ENCODE measurements at regions not wholly inside any gene's neighbourhood (a gene's known extent, or its start where the extent isn't known, plus 50 kb on each side); places are given as distances from the start of the nearest gene placed in this dataset.

- H3K4me3 ChIP-seq = no peak overlapping the region
- peak; percentile 73 to 78 for DNase-seq
- TF ChIP-seq, protein P1, sequence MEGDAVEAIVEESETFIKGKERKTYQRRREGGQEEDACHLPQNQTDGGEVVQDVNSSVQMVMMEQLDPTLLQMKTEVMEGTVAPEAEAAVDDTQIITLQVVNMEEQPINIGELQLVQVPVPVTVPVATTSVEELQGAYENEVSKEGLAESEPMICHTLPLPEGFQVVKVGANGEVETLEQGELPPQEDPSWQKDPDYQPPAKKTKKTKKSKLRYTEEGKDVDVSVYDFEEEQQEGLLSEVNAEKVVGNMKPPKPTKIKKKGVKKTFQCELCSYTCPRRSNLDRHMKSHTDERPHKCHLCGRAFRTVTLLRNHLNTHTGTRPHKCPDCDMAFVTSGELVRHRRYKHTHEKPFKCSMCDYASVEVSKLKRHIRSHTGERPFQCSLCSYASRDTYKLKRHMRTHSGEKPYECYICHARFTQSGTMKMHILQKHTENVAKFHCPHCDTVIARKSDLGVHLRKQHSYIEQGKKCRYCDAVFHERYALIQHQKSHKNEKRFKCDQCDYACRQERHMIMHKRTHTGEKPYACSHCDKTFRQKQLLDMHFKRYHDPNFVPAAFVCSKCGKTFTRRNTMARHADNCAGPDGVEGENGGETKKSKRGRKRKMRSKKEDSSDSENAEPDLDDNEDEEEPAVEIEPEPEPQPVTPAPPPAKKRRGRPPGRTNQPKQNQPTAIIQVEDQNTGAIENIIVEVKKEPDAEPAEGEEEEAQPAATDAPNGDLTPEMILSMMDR (IDR thresholded peaks at IDR 0.05) = peak; percentile 65 to 79
- intact Hi-C loops (cut with DNase I; ENCODE audit: low total_unique reads) = loop anchor here (5.0 kb wide), 1 partner anchor 226 kb away; no protein-coding TSS in a partner anchor
- no peak overlapping the region for H3K27ac ChIP-seq
- H3K36me3 ChIP-seq = no peaks in the 10 kb centered on the region
- H3K4me1 ChIP-seq = peaks cover 0 to 26% (median 7%) of the 10 kb centered on the region in 4 donors
- H3K27me3 ChIP-seq = peaks cover 0 to 4% of the 10 kb centered on the region in 2 donors
- H3K9me3 ChIP-seq = no peaks in the 10 kb centered on the region
These were observed 57.7 kb upstream of the DRD2 start for GRCh38 chr11:113532697-113533424.

- Histone ChIP-seq H3K27me3 (peaks cover 0 to 4% of the 10 kb centered on the region in 2 donors), H3K9me3 (no peaks in the 10 kb centered on the region), H3K36me3 (no peaks in the 10 kb centered on the region), H3K4me1 (peaks cover 0 to 26% (median 7%) of the 10 kb centered on the region in 4 donors), H3K27ac (no peak overlapping the region), H3K4me3 (no peak overlapping the region)
- DNase-seq = no peak
- intact Hi-C loops (cut with DNase I; ENCODE audit: low total_unique reads) = loop anchor here (5.0 kb wide), 1 partner anchor 225 kb away; no protein-coding TSS in a partner anchor
- TF ChIP-seq, protein P1 (IDR thresholded peaks at IDR 0.05) = no peak
These were observed 56.6 kb upstream of the DRD2 start for GRCh38 chr11:113531575-113532451.

- Histone ChIP-seq H3K4me3 (no peak overlapping the region), H3K36me3 (no peaks in the 10 kb centered on the region), H3K9me3 (no peaks in the 10 kb centered on the region), H3K27ac (no peak overlapping the region), H3K27me3 (peaks cover 0 to 4% of the 10 kb centered on the region in 2 donors), H3K4me1 (peaks cover 0 to 26% (median 7%) of the 10 kb centered on the region in 4 donors)
- TF ChIP-seq, protein P1 (IDR thresholded peaks at IDR 0.05) = no peak
- intact Hi-C loops (cut with DNase I; ENCODE audit: low total_unique reads) = loop anchor here (5.0 kb wide), 1 partner anchor 224 kb away; no protein-coding TSS in a partner anchor
- DNase-seq = no peak
These were observed 55.9 kb upstream of the DRD2 start for GRCh38 chr11:113531083-113531482.

DNA sequence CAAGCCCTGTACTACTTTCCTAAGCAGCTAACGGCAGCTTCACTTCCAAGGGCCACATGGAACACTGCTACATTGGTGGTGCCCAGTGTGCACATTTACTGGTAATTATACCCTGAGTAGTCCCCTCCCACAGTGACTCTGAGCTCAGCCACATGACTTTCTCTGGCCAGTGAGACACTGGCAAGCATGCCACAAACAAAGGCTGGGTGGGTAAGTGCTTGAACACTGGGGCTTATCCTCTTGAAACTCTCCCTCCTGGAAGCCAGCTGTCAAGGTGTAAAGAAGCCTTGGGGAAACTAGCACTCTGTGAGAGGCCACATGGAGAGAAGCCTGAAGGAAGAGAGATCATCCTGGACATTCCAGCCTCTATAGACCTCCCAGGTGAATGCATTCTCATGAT, 54.4 kb upstream of the DRD2 start:
- no peaks in the 10 kb centered on the region for H3K36me3 ChIP-seq
- no peak overlapping the region for H3K4me3 ChIP-seq
- TF ChIP-seq, protein P1 (IDR thresholded peaks at IDR 0.05) = no peak
- no peaks in the 10 kb centered on the region for H3K9me3 ChIP-seq
- H3K27me3 ChIP-seq = peaks cover 0 to under 1% of the 10 kb centered on the region in 2 donors
- peaks cover 0 to 26% (median 7%) of the 10 kb centered on the region in 4 donors for H3K4me1 ChIP-seq
- no peak overlapping the region for H3K27ac ChIP-seq
- intact Hi-C loops (cut with DNase I; ENCODE audit: low total_unique reads) = loop anchor here (5.0 kb wide), 1 partner anchor 222 kb away; no protein-coding TSS in a partner anchor
- DNase-seq = no peak

DNA sequence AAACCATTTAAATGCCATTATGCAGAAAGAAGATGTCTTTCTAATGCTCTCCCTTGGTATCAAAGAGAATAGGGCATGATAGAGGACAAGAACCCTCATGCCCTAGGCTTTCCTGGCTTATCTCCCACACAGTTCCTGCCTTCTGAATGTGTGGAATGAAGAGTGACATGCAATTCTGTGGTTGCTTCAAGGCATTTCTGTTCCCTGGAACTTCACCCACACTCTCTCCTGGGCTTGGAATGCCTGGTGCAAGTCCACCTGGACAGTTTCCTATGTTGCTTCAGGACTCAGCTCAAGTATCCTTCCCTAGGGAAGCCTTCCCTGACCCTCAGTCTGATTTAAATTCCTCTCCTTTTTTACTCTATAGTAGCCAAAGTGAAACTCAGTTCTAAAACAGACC, 53.8 kb upstream of the DRD2 start:
- H3K4me1 ChIP-seq = peaks cover 0 to 26% (median 7%) of the 10 kb centered on the region in 4 donors
- no peak for DNase-seq
- no peak overlapping the region for H3K27ac ChIP-seq
- TF ChIP-seq, protein P1 (IDR thresholded peaks at IDR 0.05) = no peak
- no peak overlapping the region for H3K4me3 ChIP-seq
- H3K27me3 ChIP-seq = no peaks in the 10 kb centered on the region
- H3K36me3 ChIP-seq = no peaks in the 10 kb centered on the region
- H3K9me3 ChIP-seq = no peaks in the 10 kb centered on the region
- intact Hi-C loops (cut with DNase I; ENCODE audit: low total_unique reads) = no loop called here
